GM12873 (cell line): ENCODE measurements at regions not wholly inside any gene's neighbourhood (a gene's known extent, or its start where the extent isn't known, plus 50 kb on each side); places are given as distances from the start of the nearest gene placed in this dataset.

ENCODE experiments used
- TF ChIP-seq, protein P1 (sequence below): IDR thresholded peaks from 2 replicates; pipeline ENCODE4 v1.5.1; 2012; ENCODE audit warnings: low read depth, mild to moderate bottlenecking, moderate library complexity, low read length, control low read depth; ENCODE audit not compliant: insufficient read depth; ENCODE audit errors: missing control alignments

DNA sequence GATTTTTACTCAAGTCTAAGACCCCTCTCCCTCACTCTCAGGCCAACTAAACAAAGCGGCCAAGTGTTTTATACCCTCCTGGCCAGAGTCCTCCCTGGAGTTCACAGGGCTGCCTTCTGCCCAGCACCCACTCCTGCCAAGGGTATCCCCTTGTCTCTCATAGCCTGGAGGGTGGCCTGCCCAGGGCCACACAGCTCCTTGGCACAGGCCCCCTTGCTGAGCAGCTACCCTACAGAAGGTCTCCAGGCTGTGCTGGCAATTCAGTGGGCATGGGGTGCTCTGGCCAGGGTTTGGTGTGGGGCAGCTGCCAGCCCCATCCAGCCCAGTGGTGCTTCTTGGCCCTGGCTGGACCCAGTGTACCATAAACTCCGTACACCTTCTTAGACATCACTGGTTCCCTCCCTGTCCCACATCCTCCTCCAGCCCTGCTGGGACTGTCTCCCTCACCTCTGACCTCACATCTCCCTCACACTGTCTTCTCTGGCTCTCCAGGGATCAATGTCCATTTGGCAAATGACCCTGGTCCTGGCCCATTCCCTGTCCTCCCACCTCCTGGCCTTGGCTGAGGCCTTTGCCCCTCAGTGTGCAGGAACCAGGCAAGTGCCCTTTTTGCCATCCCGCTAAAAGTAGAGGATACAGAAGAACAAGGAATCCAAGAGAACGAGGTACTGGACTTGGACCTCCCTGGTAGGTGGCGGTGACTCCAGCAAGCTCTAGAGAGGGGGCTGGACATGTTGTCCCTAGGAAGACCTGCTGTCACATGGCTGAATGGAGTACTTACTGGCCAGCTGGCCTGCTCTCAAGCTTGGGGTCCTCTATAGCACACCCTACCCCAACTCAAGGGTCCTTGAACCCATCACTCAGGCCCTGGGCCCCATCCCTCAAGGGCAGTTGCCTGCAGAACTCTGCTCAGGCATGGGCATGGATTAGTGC, 50.0 kb upstream of the TRPM1 start:
- TF ChIP-seq, protein P1, sequence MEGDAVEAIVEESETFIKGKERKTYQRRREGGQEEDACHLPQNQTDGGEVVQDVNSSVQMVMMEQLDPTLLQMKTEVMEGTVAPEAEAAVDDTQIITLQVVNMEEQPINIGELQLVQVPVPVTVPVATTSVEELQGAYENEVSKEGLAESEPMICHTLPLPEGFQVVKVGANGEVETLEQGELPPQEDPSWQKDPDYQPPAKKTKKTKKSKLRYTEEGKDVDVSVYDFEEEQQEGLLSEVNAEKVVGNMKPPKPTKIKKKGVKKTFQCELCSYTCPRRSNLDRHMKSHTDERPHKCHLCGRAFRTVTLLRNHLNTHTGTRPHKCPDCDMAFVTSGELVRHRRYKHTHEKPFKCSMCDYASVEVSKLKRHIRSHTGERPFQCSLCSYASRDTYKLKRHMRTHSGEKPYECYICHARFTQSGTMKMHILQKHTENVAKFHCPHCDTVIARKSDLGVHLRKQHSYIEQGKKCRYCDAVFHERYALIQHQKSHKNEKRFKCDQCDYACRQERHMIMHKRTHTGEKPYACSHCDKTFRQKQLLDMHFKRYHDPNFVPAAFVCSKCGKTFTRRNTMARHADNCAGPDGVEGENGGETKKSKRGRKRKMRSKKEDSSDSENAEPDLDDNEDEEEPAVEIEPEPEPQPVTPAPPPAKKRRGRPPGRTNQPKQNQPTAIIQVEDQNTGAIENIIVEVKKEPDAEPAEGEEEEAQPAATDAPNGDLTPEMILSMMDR: no peak

DNA sequence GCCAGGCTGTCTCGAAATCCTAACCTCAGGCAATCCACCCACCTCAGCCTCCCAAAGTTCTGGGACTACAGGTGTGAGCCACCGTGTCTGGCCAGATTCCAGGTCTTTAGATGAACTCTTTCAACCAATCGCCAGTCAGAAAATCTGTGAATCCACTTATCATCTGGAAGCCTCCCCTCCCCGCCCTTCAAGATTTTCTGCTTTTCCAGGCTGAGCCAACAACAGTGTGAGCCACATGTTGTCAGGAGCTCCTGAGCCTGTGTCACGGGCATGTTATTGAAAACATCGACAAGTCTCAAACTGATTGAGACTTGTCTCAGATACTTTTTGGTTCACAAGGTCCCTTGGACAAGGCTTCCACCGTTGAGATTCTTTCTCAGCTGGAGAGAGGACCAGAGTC, 52.0 kb upstream of the TRPM1 start:
- TF ChIP-seq, protein P1: no peak

DNA sequence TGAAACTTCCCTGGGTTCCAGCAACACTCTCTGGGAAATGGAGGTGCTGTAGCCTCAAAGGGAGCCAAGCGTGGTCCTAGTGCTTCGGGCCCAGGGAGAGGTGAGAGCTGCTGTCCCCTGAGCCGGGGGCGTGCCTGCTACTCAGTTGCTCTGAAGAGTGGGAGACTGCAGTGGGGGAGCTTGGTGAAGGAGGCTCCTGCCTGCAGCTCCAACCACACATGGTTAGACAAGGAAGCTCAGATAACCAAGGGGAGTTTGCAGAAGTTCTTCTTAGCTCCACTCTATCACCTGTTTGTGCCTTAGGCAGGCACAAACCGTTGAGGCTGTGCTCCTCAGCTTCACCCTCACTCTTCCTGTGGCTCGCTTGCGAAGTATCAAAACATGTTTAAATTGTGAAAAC, 53.6 kb upstream of the TRPM1 start:
- TF ChIP-seq, protein P1: no peak

DNA sequence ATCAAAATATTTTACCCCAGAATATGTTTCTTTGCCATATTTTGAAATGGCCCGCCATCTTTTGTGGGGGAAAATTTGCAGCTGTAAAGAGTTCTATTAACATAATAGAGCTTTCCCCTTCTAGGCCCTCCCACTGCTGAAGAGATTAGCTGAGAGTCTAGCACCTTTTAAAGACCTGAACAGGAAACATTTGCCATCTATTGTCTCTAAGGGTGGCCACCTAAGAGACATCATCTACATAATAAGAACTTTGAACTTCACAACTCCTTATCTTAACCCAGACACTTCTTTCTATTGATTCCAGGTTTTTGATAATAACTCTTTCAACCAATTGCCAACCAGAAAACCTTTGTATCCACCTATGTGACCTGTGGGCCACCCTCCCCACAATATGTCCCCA, 54.7 kb upstream of the TRPM1 start:
- TF ChIP-seq, protein P1: no peak

DNA sequence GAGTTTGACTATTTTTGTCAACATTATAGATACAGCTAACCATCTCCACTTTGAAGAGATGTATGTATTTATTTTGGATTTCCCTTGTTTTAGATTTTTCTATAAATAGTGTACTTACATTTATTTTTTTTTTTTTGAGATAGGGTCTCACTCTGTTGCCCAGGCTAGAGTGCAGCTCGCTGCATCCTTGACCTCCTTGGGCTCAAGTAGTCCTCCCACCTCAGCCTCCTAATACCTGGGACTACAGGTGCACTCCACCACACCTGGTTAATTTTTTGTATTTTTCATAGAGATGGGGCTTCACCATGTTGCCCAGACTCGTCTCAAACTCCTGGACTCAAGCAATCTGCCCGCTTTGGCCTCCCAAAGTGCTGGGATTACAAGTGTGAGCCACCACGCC, 55.3 kb upstream of the TRPM1 start:
- TF ChIP-seq, protein P1: no peak

DNA sequence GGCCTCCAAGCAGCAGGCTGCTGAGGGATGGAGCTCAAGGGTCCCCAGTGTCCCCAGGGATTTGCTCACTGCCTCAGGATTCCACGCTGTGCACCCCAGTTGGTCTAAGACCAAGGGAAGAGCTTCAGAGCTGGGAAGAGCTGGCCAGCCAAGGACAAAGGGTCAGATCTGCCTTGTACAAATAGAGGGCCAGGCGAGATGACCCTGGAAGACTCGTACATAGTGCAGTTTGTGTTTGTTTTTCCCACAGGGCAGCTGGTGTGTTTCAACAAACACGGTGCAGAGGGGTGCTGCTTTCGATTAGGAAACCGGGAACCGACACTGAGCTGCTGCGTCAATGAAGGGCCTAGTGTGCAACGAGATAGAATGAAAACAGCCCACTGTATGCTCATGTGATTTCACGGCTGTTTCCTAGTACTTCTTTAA, 56.1 kb upstream of the TRPM1 start:
- TF ChIP-seq, protein P1: no peak

DNA sequence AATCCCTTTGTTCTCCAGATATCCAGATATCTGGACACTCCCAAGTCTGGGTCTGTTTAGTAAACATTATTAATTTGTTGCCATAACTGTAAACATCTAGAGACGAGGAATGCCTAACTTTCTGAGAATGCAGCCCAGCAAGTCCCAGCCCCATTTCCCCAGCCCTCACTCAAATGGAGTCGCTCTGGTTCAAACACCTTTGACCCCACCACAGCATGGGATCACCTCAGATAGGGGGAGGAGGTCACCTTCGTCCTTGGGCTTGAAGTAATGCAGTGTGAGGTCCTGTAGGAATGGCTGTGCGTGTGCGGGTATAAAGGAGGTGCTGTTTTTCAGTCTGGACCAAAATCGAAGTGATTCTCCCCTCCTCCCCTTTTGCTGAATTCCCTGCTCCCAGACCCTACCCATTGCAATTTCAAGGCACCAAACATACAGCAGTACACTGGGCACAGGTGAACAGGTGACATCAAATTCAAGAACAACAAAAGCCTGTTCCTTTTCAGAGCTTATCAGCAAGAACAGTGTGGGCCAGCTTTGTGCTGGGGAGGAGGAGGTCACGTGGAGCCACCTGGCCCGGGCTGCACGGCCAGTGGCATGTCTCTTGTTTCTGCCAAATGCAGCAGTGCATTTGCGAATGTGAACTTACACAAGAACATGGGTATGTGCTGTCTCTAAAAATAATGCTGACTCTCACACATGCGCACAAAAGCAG, 57.5 kb upstream of the TRPM1 start:
- TF ChIP-seq, protein P1: no peak
